Spinal cord (tissue), 9 donors: ENCODE measurements at regions not wholly inside any gene's neighbourhood (a gene's known extent, or its start where the extent isn't known, plus 50 kb on each side); places are given as distances from the start of the nearest gene placed in this dataset.
A peak's percentile ranks its signal among the peaks of the same experiment; 100 is the strongest.
"Not testable (repeated sequence)": the region's sequence is repeated elsewhere in the genome, so short reads cannot be mapped to it uniquely, and the experiment has no call there.

ENCODE experiments used
- DNase-seq, 6 donors: peaks; one replicate each; pipeline versions ENCODE4 v3.0.0 to v3.0.0-alpha.2; 2013 to 2015; ENCODE audit warnings: low spot score in 6 of 6, low read depth in 4 of 6
- H3K27ac ChIP-seq: one replicate; pipeline ENCODE4 v1.5.1; 2013; ENCODE audit warnings: low read depth, low read length, control low read depth
- H3K27me3 ChIP-seq: one replicate; pipeline ENCODE4 v1.6.1; 2013; ENCODE audit warnings: low read length; ENCODE audit not compliant: control insufficient read depth, insufficient read depth
- H3K36me3 ChIP-seq: one replicate; pipeline ENCODE4 v1.6.1; 2013; ENCODE audit warnings: low read length; ENCODE audit not compliant: control insufficient read depth, insufficient read depth
- H3K4me1 ChIP-seq: one replicate; pipeline ENCODE4 v1.6.1; 2013; ENCODE audit warnings: low read length; ENCODE audit not compliant: control insufficient read depth, insufficient read depth
- H3K4me3 ChIP-seq: one replicate; pipeline ENCODE4 v1.5.1; 2013; ENCODE audit warnings: low read depth, low read length, control low read depth
- H3K9me3 ChIP-seq: one replicate; pipeline ENCODE4 v1.6.1; 2013; ENCODE audit warnings: low read length; ENCODE audit not compliant: control insufficient read depth, insufficient read depth
- WGBS: methylation state at CpG from one replicate; pipeline ENCODE4 v1.1.5; 2013; ENCODE audit warnings: missing lambda C conversion rate; ENCODE audit not compliant: insufficient coverage; 5-methylcytosine and 5-hydroxymethylcytosine counted together
- donor health status: healthy.

GRCh38 chr5:83817591-83817990 lies 96.9 kb upstream of the HAPLN1 start:
- H3K27ac ChIP-seq, result no peak overlapping the region
- H3K36me3 ChIP-seq, result no peaks in the 10 kb centered on the region
- no peaks in the 10 kb centered on the region for H3K4me1 ChIP-seq
- no peak for DNase-seq
- 100% methylated on average over 1 of the region's 1 CpG for WGBS
- H3K27me3 ChIP-seq, result no peaks in the 10 kb centered on the region
- no peak overlapping the region for H3K4me3 ChIP-seq
- H3K9me3 ChIP-seq, result peaks cover 1% of the 10 kb centered on the region

DNA sequence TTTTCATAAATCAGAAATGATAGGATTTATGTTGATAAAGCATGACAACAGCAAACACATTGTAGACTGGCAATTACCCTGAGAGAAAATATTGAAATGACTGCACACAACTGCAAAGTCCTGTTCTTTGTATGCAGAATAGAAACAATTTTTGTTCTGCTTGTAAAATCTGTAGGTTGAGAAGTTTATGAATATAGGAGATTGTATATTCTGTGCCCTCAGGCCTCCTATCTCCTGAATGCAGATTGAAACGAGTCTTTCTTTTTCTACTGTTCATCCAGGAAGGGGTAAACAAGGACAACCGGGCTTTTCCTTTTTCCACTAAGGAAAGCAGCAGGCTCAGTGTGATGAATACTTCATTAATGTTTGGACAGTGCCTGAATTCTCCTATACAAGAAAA lies 95.0 kb upstream of the HAPLN1 start:
- WGBS, result no CpG with 5 or more reads among the region's 2 CpGs
- H3K4me1 ChIP-seq, result no peaks in the 10 kb centered on the region
- no peak overlapping the region for H3K27ac ChIP-seq
- DNase-seq, result no peak
- no peaks in the 10 kb centered on the region for H3K36me3 ChIP-seq
- H3K27me3 ChIP-seq, result no peaks in the 10 kb centered on the region
- no peak overlapping the region for H3K4me3 ChIP-seq
- peaks cover 1% of the 10 kb centered on the region for H3K9me3 ChIP-seq

DNA sequence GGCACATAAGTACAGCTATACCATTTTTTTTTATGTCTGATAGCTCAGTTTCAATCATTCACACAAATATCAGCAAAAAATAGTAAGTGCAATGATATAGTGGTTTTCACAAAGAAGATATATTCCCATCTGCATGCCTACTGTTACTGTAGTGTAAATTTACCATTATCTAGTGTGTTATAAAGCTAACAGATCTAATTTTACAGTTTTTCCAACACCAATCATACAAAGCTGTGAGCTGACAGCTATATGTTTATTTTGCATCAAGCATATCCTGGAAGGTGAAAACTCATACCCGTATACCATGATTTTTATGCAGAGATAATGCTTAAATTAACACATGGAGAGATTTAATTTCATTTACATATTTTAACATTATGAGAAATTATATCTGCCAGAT lies 89.9 kb upstream of the HAPLN1 start:
- no CpG with 5 or more reads among the region's 1 CpG for WGBS
- H3K36me3 ChIP-seq, result no peaks in the 10 kb centered on the region

GRCh38 chr5:83802686-83803085 lies 82.0 kb upstream of the HAPLN1 start:
- DNase-seq, result no peak
- no CpG with 5 or more reads among the region's 2 CpGs for WGBS
- no peaks in the 10 kb centered on the region for H3K9me3 ChIP-seq
- no peaks in the 10 kb centered on the region for H3K36me3 ChIP-seq
- no peaks in the 10 kb centered on the region for H3K4me1 ChIP-seq
- no peak overlapping the region for H3K4me3 ChIP-seq
- no peaks in the 10 kb centered on the region for H3K27me3 ChIP-seq
- no peak overlapping the region for H3K27ac ChIP-seq

More for the DNA sequence above, 89.9 kb upstream of the HAPLN1 start:
- Histone ChIP-seq H3K27ac (no peak overlapping the region), H3K9me3 (no peaks in the 10 kb centered on the region), H3K4me3 (no peak overlapping the region), H3K4me1 (no peaks in the 10 kb centered on the region), H3K27me3 (no peaks in the 10 kb centered on the region)
- peak in 1 of 6 donors; percentile 54 for DNase-seq

DNA sequence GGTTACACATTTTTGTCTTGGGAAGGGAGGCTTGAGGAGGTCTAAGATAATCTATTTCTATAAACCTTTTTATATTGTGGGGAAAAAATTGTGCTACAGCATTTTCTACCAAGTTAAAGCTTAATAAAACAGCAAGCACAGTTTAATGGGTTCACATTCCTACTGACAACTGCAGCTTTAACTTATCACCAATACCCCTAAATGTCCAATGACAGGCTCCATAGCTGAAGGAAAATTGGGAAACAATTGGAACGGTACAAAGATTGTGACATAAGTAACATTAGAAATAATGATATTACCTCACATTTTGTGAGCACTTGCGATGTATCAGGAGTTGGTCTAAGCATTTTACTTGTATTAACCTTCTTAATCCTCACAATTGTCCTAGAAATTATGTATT lies 79.5 kb upstream of the HAPLN1 start:
- no CpG with 5 or more reads among the region's 2 CpGs for WGBS
- H3K4me1 ChIP-seq, result no peaks in the 10 kb centered on the region
- H3K9me3 ChIP-seq, result no peaks in the 10 kb centered on the region
- H3K27me3 ChIP-seq, result no peaks in the 10 kb centered on the region
- H3K4me3 ChIP-seq, result no peak overlapping the region
- DNase-seq, result no peak
- H3K36me3 ChIP-seq, result no peaks in the 10 kb centered on the region
- H3K27ac ChIP-seq, result no peak overlapping the region

DNA sequence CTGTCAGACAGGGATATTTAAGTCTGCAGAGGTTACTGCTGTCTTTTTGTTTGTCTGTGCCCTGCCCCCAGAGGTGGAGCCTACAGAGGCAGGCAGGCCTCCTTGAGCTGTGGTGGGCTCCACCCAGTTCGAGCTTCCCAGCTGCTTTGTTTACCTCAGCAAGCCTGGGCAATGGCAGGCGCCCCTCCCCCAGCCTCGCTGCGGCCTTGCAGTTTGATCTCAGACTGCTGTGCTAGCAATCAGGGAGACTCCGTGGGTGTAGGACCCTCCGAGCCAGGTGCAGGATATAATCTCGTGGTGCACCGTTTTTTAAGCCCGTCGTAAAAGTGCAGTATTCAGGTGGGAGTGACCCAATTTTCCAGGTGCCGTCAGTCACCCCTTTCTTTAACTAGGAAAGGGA lies 78.4 kb upstream of the HAPLN1 start:
- H3K27me3 ChIP-seq, H3K36me3 ChIP-seq, H3K4me1 ChIP-seq, H3K4me3 ChIP-seq, H3K27ac ChIP-seq, DNase-seq, H3K9me3 ChIP-seq: not testable (repeated sequence)
- WGBS, result 72% methylated on average over 10 of the region's 11 CpGs

DNA sequence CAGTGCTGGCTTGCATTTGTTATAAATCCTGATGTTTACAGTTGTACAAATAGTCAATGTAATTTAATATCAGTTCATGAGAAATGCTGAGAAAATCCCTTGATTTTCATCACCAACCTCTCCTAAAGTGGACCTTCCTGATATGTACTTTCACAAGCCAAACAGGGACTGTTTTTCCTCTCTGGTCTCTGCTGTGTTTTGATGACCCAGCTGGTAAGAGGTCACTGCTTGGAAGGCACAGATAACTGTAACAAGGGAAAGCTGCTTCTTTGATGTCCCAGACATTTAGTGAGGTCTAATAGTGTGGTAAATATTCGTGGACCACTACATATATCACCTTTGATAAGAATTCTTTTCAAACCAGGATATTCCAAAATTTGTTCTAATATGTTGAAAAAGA lies 68.7 kb upstream of the HAPLN1 start:
- WGBS, result no CpG with 5 or more reads among the region's 1 CpG
- no peaks in the 10 kb centered on the region for H3K9me3 ChIP-seq
- H3K27ac ChIP-seq, result no peak overlapping the region
- no peak overlapping the region for H3K4me3 ChIP-seq
- no peak for DNase-seq
- H3K36me3 ChIP-seq, result no peaks in the 10 kb centered on the region
- H3K4me1 ChIP-seq, result no peaks in the 10 kb centered on the region
- no peaks in the 10 kb centered on the region for H3K27me3 ChIP-seq

DNA sequence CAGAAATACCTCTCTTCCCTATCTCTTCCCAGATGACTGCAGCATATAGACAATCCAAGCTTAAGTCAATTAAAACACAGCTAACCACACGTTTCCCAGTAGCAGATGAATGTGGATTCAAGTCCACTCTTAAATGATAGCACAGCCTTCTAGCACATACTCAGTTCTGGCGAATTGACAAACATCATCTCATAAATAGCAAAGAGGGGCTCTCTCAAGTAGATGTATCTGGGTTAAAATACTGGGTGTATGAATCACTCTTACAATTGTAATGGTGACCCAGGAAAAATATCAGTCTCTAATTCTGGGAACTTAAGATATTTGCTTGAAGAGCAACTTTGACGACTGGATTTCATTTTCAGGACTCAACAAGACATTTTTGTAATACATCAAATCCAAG lies 67.0 kb upstream of the HAPLN1 start:
- Histone ChIP-seq H3K4me3 (no peak overlapping the region), H3K36me3 (no peaks in the 10 kb centered on the region), H3K9me3 (no peaks in the 10 kb centered on the region), H3K4me1 (no peaks in the 10 kb centered on the region), H3K27ac (no peak overlapping the region), H3K27me3 (no peaks in the 10 kb centered on the region)
- DNase-seq, result no peak
- 60% methylated on average over 1 of the region's 3 CpGs for whole genome bisulfite sequencing

GRCh38 chr5:83785176-83785668 lies 64.6 kb upstream of the HAPLN1 start:
- no peak for DNase-seq
- WGBS, result 75% methylated on average over 5 of the region's 6 CpGs
- Histone ChIP-seq H3K27me3 (no peaks in the 10 kb centered on the region), H3K27ac (no peak overlapping the region), H3K4me3 (no peak overlapping the region), H3K9me3 (no peaks in the 10 kb centered on the region), H3K36me3 (no peaks in the 10 kb centered on the region), H3K4me1 (no peaks in the 10 kb centered on the region)

- H3K27ac ChIP-seq, result no peak overlapping the region
- WGBS, result 82% methylated on average over 2 of the region's 3 CpGs
Observed at GRCh38 chr5:83780699-83781350, 60.2 kb upstream of the HAPLN1 start.

More at GRCh38 chr5:83780699-83781350, 60.2 kb upstream of the HAPLN1 start:
- H3K4me1 ChIP-seq, result no peaks in the 10 kb centered on the region
- H3K36me3 ChIP-seq, result no peaks in the 10 kb centered on the region
- DNase-seq, result peak in 1 of 6 donors; percentile 38
- H3K9me3 ChIP-seq, result no peaks in the 10 kb centered on the region
- H3K27me3 ChIP-seq, result no peaks in the 10 kb centered on the region
- no peak overlapping the region for H3K4me3 ChIP-seq
